Spinal cord (tissue), 9 donors: ENCODE measurements at regions not wholly inside any gene's neighbourhood (a gene's known extent, or its start where the extent isn't known, plus 50 kb on each side); places are given as distances from the start of the nearest gene placed in this dataset.

Experiments used
- DNase-seq, 6 donors: peaks; one replicate each; pipeline versions ENCODE4 v3.0.0 to v3.0.0-alpha.2; 2013 to 2015; ENCODE audit warnings: low spot score in 6 of 6, low read depth in 4 of 6
- H3K27ac ChIP-seq: one replicate; pipeline ENCODE4 v1.5.1; 2013; ENCODE audit warnings: low read depth, low read length, control low read depth
- H3K27me3 ChIP-seq: one replicate; pipeline ENCODE4 v1.6.1; 2013; ENCODE audit warnings: low read length; ENCODE audit not compliant: control insufficient read depth, insufficient read depth
- H3K36me3 ChIP-seq: one replicate; pipeline ENCODE4 v1.6.1; 2013; ENCODE audit warnings: low read length; ENCODE audit not compliant: control insufficient read depth, insufficient read depth
- H3K4me1 ChIP-seq: one replicate; pipeline ENCODE4 v1.6.1; 2013; ENCODE audit warnings: low read length; ENCODE audit not compliant: control insufficient read depth, insufficient read depth
- H3K4me3 ChIP-seq: one replicate; pipeline ENCODE4 v1.5.1; 2013; ENCODE audit warnings: low read depth, low read length, control low read depth
- H3K9me3 ChIP-seq: one replicate; pipeline ENCODE4 v1.6.1; 2013; ENCODE audit warnings: low read length; ENCODE audit not compliant: control insufficient read depth, insufficient read depth
- WGBS: methylation state at CpG from one replicate; pipeline ENCODE4 v1.1.5; 2013; ENCODE audit warnings: missing lambda C conversion rate; ENCODE audit not compliant: insufficient coverage; 5-methylcytosine and 5-hydroxymethylcytosine counted together
- donor health status: healthy.

DNA sequence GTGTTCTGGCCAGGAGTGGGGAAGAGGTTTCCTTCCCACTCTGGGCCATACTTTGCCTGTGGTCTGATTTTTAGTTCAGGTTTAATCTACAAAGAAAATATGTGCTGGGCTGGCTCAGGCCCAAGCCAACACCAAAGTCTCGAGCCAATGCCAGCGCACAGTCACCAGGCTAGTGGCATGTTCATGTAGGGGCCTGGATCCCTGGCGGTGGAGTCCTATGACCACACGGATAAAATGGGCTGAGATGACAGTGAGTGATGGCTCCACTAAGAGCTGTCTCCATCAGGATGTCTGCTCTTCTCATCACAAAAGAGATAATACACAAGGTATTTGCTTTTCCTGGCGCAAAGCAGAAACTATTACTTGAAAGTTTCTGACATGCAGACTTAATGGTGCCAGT, 92.9 kb upstream of the PTPN3 start:
- no peaks in the 10 kb centered on the region for H3K36me3 ChIP-seq
- no peak for DNase-seq
- H3K27me3 ChIP-seq = no peaks in the 10 kb centered on the region
- H3K27ac ChIP-seq = no peak overlapping the region
- no peaks in the 10 kb centered on the region for H3K9me3 ChIP-seq
- no peaks in the 10 kb centered on the region for H3K4me1 ChIP-seq
- 90% methylated on average over 4 of the region's 5 CpGs for WGBS
- H3K4me3 ChIP-seq = no peak overlapping the region

DNA sequence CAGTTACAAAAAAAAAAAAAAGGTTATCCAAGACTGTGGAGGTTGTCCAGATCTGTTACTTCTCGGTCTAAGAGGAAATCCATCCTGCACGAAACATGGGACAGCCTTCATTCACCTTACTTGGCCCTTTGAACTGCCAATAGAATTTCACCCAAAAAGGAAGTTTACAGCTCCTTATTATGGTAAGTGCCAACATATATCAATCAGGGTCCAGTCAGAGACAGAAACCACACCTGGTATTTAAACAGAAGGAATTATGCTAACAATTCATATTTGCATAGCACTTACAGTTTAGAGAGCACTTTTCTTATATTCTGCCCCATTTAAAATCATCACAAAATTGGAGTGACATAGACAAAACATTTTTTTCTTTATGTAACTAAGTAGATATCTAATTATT, 93.6 kb upstream of the PTPN3 start:
- Histone ChIP-seq H3K27ac (no peak overlapping the region), H3K4me3 (no peak overlapping the region), H3K9me3 (no peaks in the 10 kb centered on the region), H3K4me1 (no peaks in the 10 kb centered on the region), H3K36me3 (no peaks in the 10 kb centered on the region), H3K27me3 (no peaks in the 10 kb centered on the region)
- DNase-seq = no peak
- WGBS = no CpG with 5 or more reads among the region's 2 CpGs

DNA sequence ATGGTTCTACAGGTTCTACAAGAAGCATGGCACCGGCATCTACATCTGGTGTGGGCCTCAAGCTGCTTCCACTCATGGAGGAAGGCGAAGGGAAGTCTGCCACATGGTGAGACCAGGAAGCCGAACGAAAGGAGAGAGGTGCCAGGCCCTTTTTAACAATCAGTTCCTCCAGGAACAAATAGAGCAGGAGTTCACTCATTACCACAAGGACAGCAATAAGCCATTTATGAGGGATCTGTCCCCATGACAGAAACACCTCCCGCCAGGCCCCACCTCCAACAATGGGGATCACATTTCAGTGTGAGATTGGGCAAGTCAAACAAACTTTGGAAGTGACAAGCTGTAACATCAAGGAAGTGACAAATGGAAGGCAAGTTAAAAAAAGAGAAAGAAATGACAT, 95.5 kb upstream of the PTPN3 start:
- WGBS = 98% methylated on average over 5 of the region's 5 CpGs
- no peaks in the 10 kb centered on the region for H3K27me3 ChIP-seq
- no peaks in the 10 kb centered on the region for H3K9me3 ChIP-seq
- no peak overlapping the region for H3K4me3 ChIP-seq
- no peak for DNase-seq
- no peak overlapping the region for H3K27ac ChIP-seq
- no peaks in the 10 kb centered on the region for H3K36me3 ChIP-seq
- no peaks in the 10 kb centered on the region for H3K4me1 ChIP-seq

DNA sequence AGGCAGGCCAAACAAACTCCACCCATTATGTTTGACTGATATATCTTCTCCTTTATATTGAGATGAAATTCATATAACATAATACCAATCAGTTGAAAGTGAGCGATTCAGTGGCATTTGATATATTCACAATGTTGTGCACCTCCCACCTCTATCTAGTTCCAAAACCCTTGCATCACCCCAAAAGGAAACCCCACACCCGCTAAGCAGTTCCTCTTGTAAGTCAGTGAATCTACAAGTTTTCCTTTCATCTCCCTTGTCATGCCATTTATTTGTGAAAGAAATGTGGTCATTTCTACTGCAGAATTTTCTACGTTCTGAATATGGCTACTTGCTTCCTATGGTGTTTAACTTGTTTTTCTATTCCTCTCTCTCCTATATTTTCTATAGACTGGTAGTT, 99.4 kb upstream of the PTPN3 start:
- DNase-seq = no peak
- H3K4me1 ChIP-seq = no peaks in the 10 kb centered on the region
- no peak overlapping the region for H3K4me3 ChIP-seq
- no peaks in the 10 kb centered on the region for H3K27me3 ChIP-seq
- H3K9me3 ChIP-seq = no peaks in the 10 kb centered on the region
- no peaks in the 10 kb centered on the region for H3K36me3 ChIP-seq
- no CpG with 5 or more reads among the region's 3 CpGs for WGBS
- no peak overlapping the region for H3K27ac ChIP-seq

DNA sequence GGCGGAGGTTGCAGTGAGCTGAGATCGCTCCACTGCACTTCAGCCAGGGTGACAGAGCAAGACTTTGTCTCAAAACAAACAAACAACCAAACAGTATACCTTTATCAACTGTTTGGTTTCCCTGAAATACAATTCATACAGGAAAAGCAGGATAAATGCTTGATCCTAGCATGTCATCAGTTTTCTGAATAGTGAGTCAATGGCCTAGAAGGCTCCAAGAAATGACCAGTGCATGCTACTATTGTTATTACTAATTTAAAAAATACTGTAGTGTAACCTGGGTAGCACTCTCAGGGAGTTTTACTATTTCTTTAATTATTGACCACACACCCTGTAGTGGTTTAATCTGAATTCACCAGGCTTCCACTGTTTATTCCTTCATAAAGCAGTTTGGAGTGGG, 101.0 kb upstream of the PTPN3 start:
- peaks cover 7% of the 10 kb centered on the region for H3K4me1 ChIP-seq
- H3K4me3 ChIP-seq = no peak overlapping the region
- H3K27me3 ChIP-seq = no peaks in the 10 kb centered on the region
- no peaks in the 10 kb centered on the region for H3K9me3 ChIP-seq
- no peaks in the 10 kb centered on the region for H3K36me3 ChIP-seq
- no peak overlapping the region for H3K27ac ChIP-seq
- no peak for DNase-seq
- 100% methylated on average over 1 of the region's 2 CpGs for WGBS

DNA sequence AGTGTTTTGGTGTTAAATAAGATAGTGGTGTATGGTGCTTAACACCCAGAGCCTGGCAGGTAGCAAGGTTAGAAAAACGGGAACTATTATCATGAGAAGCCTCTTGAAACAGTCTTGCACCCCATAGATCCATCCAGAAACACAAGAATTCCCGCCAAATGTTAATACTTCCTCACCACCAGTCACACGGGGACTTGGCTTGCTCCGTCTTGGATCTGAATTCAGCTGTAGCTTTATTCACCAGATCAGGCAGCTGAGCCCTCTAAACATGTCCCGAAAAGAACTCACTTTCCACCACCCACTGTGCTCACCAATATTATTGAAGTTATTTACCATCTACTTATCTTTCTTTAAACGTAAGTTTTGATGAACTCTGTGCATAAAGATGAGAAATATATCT, 101.6 kb upstream of the PTPN3 start:
- H3K4me3 ChIP-seq = no peak overlapping the region
- H3K9me3 ChIP-seq = no peaks in the 10 kb centered on the region
- no peaks in the 10 kb centered on the region for H3K36me3 ChIP-seq
- WGBS = 76% methylated on average over 3 of the region's 6 CpGs
- H3K4me1 ChIP-seq = peaks cover 7% of the 10 kb centered on the region
- DNase-seq = peak in 2 of 6 donors; percentile 26 to 39
- no peak overlapping the region for H3K27ac ChIP-seq
- no peaks in the 10 kb centered on the region for H3K27me3 ChIP-seq

DNA sequence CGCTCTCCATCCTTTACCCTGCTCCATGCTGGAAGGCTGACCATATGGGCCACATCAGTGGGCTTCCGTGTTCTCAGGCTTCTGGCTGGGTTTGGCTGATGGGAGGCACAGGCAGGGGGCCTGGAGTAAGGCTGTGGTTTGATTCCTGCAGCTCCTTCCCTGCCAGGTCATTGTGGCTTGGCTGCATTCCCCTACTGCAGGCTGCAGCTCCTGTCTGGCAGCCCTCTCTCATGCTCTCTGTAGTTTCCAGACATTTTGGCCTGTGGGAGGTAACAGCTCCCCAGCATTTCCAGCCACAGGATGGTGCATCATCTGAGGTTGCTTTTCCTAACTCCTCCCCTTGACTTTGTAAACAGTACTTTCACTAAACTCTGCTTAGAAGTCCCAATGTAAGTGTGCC, 102.0 kb upstream of the PTPN3 start:
- H3K4me1 ChIP-seq = peaks cover 7% of the 10 kb centered on the region
- peak in 2 of 6 donors; percentile 40 to 45 for DNase-seq
- no peaks in the 10 kb centered on the region for H3K9me3 ChIP-seq
- H3K36me3 ChIP-seq = no peaks in the 10 kb centered on the region
- no peak overlapping the region for H3K27ac ChIP-seq
- no CpG with 5 or more reads among the region's 2 CpGs for WGBS
- no peaks in the 10 kb centered on the region for H3K27me3 ChIP-seq
- no peak overlapping the region for H3K4me3 ChIP-seq

DNA sequence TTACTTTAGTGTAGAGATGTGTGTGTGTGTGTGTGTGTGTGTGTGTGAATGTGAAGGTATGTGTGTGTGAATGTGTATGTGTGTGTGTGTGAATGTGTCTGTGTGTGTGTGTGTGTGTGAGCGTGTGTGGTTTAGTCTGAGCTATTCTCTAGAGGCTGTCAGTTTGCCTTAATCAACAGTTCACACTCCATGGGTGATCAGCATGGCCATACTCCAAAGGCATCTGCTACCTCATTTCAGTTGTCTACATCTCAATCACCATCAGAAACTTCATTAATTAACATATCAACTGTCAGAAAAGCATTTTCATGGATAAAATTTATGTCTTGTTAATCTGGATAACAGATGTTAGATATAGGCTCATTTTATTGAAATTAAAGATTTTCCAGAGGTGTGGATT, 103.1 kb upstream of the PTPN3 start:
- Histone ChIP-seq H3K36me3 (no peaks in the 10 kb centered on the region), H3K27me3 (no peaks in the 10 kb centered on the region), H3K4me3 (no peak overlapping the region), H3K27ac (no peak overlapping the region), H3K9me3 (no peaks in the 10 kb centered on the region), H3K4me1 (peaks cover 7% of the 10 kb centered on the region)
- WGBS = no CpG with 5 or more reads among the region's 1 CpG
- peak in 1 of 6 donors; percentile 58 for DNase-seq

DNA sequence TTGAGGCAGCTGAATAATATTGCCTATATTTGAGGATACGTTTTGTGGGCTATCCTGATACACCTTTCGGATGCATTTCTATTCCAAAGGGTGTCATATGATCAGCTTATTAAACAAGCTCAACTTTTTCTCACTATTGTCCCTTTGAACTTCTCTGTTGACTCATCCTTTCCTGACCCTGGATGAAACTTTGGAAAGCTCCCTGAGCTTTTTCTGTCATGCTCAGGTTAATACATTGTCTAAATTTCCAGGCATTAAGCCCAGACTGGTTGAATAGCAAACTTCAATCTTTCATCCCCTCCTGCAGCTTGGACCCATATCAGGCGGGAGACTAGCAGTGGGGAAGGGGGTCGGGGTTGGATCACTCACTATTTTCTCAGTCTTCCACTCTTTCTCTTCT, 104.9 kb upstream of the PTPN3 start:
- DNase-seq = peak in 2 of 6 donors; percentile 3 to 34
- Histone ChIP-seq H3K27me3 (no peaks in the 10 kb centered on the region), H3K9me3 (no peaks in the 10 kb centered on the region), H3K4me3 (no peak overlapping the region), H3K4me1 (peaks cover 7% of the 10 kb centered on the region), H3K27ac (no peak overlapping the region), H3K36me3 (no peaks in the 10 kb centered on the region)
- 86% methylated on average over 1 of the region's 4 CpGs for WGBS

DNA sequence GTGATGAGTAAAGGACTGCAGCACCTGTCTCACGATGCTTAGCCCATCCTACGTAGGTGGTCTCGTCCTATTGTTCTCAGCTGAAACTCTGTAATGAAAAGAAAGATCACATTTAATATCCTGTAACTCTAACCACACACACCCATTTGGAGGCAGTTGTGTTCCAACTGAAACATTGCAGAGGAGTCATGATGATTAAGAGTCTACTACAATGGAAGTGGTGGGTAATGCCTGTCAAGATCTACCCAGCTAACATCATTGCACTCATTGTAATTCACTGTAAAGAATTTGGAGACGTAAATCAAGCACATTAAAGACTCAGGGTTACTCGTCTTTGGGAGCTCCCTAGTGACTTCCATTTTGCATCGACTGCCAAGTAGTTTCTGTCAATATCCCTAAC, 106.0 kb upstream of the PTPN3 start:
- Histone ChIP-seq H3K4me1 (peaks cover 7% of the 10 kb centered on the region), H3K27ac (no peak overlapping the region), H3K27me3 (no peaks in the 10 kb centered on the region), H3K9me3 (no peaks in the 10 kb centered on the region), H3K36me3 (no peaks in the 10 kb centered on the region), H3K4me3 (no peak overlapping the region)
- DNase-seq = peak in 2 of 6 donors; percentile 45 to 53
- 16% methylated on average over 4 of the region's 6 CpGs for WGBS
